ENCODE measurements at regions not wholly inside any gene's neighbourhood (a gene's known extent, or its start where the extent isn't known, plus 50 kb on each side); places are given as distances from the start of the nearest gene placed in this dataset.

- TF ChIP-seq CTCF (IDR thresholded peaks at IDR 0.05) (no peak), POLR2A (IDR thresholded peaks at IDR 0.05) (no peak)
Measured at GRCh38 chr6:106747139-106747538, 117.8 kb downstream of the QRSL1 start.
